Esophagus squamous epithelium (tissue), 5 donors: ENCODE measurements at regions not wholly inside any gene's neighbourhood (a gene's known extent, or its start where the extent isn't known, plus 50 kb on each side); places are given as distances from the start of the nearest gene placed in this dataset.

Experiments used
- DNase-seq: peaks from one replicate; lab custom pipeline; 2025; lab: John Stamatoyannopoulos, UW
- H3K27ac ChIP-seq, 4 donors: fragments of 200-600 bp; sonication (generic); one replicate each; pipeline ENCODE4 v1.5.1; 2016 to 2019; ENCODE audit warnings: mild to moderate bottlenecking in 1 of 4
- H3K27me3 ChIP-seq, 4 donors: fragments of 200-600 bp; sonication (generic); 1 replicate in 3 of 4; 2 replicates in 1 of 4; pipeline versions ENCODE4 v1.5.1 to v1.6.0; 2017 to 2021; ENCODE audit warnings: antibody characterized with exemption in 1 of 4
- H3K36me3 ChIP-seq, 3 donors: fragments of 200-600 bp; sonication (generic); one replicate each; pipeline ENCODE4 v1.5.1; 2016 to 2019
- H3K4me1 ChIP-seq, 3 donors: fragments of 200-600 bp; sonication (generic); one replicate each; pipeline ENCODE4 v1.5.1; 2017 to 2019
- H3K4me3 ChIP-seq, 4 donors: fragments of 200-600 bp; sonication (generic); 1 replicate in 3 of 4; 2 replicates in 1 of 4; pipeline ENCODE4 v1.5.1; 2016 to 2019; ENCODE audit warnings: mild to moderate bottlenecking in 2 of 4, moderate library complexity in 1 of 4
- H3K9me3 ChIP-seq, 3 donors: fragments of 200-600 bp; sonication (generic); one replicate each; pipeline ENCODE4 v1.5.1; 2016 to 2019
- POLR2A ChIP-seq, 4 donors: fragments of 450-650 bp; IDR thresholded peaks; one replicate each; pipeline ENCODE4 v1.6.1; 2017; ENCODE audit warnings: antibody characterized with exemption in 4 of 4, mild to moderate bottlenecking in 4 of 4, moderate library complexity in 3 of 4
- WGBS, 2 donors: methylation state at CpG; one replicate each; pipeline ENCODE4 v1.1.5; 2018; 5-methylcytosine and 5-hydroxymethylcytosine counted together
- intact Hi-C: fragments of 100-400 bp; cut with DNase I; formaldehyde crosslinking; loops from one replicate; pipeline ENCODE4 v1.15.0; 2022
- TF ChIP-seq, protein P1 (sequence below), 6 experiments: fragments of 450-650 bp in 4 of 6; fragments of 200-600 bp in 2 of 6; sonication (generic) in 2 of 6; IDR thresholded peaks; one replicate each; pipeline ENCODE4 v1.5.1; 2016 to 2019; ENCODE audit warnings: antibody characterized with exemption in 6 of 6, mild to moderate bottlenecking in 4 of 6, moderate library complexity in 4 of 6
- donor health status: DM: yes; HTN: yes; CAD: no.

DNA sequence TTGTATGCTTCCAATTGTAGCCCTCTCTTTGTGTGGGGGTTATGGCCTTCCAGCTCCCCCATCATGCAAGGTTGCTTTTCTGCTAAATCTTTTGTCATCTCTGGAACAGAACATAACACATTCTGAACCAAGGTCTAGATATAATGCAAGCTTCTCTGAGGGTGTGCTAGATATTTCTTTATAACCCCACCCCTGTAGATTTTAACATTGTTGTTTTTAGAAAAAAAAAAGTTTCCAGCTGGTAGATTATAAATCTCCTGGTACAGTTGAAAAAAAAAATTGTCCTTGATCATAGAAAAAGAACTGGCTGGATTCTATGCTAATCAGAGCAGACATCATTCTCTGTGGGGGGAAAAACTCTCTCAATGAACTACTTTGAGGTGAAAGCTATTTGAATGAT lies 363.3 kb downstream of the METTL15 start:
- TF ChIP-seq, protein P1, sequence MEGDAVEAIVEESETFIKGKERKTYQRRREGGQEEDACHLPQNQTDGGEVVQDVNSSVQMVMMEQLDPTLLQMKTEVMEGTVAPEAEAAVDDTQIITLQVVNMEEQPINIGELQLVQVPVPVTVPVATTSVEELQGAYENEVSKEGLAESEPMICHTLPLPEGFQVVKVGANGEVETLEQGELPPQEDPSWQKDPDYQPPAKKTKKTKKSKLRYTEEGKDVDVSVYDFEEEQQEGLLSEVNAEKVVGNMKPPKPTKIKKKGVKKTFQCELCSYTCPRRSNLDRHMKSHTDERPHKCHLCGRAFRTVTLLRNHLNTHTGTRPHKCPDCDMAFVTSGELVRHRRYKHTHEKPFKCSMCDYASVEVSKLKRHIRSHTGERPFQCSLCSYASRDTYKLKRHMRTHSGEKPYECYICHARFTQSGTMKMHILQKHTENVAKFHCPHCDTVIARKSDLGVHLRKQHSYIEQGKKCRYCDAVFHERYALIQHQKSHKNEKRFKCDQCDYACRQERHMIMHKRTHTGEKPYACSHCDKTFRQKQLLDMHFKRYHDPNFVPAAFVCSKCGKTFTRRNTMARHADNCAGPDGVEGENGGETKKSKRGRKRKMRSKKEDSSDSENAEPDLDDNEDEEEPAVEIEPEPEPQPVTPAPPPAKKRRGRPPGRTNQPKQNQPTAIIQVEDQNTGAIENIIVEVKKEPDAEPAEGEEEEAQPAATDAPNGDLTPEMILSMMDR (IDR thresholded peaks at IDR 0.05), result no peak
- no peak for TF ChIP-seq POLR2A (IDR thresholded peaks at IDR 0.05)

DNA sequence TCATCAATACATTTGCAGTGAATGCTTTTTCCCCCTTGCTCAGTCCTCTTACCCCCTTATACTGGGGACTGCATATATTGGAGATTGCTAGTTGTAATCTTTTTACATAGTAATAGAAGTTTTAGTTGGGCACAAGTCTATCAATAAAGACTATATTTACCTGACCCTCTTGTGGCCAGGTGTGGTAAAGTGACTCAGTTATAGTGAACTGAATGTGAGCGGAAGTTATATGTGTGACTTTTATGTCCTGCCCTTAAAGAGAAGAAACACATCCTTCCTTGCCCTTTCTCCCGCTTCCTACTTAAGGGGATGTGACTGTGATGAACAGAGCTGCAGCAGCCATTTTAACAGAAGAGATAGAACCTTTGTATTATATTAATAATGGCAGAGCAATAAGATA lies 362.0 kb downstream of the METTL15 start:
- no peak for DNase-seq
- 89 to 96% methylated on average over 2 of the region's 2 CpGs for WGBS, 2 donors
- TF ChIP-seq, protein P1 (IDR thresholded peaks at IDR 0.05), result no peak
- no peak for TF ChIP-seq POLR2A (IDR thresholded peaks at IDR 0.05)

More for the DNA sequence above, 363.3 kb downstream of the METTL15 start:
- no peaks in the 10 kb centered on the region for H3K36me3 ChIP-seq
- no peak overlapping the region for H3K27ac ChIP-seq
- no peaks in the 10 kb centered on the region for H3K9me3 ChIP-seq
- no peaks in the 10 kb centered on the region for H3K4me1 ChIP-seq
- H3K27me3 ChIP-seq, result no peaks in the 10 kb centered on the region
- DNase-seq, result no peak
- intact Hi-C loops, result no loop called here
- H3K4me3 ChIP-seq, result no peak overlapping the region

DNA sequence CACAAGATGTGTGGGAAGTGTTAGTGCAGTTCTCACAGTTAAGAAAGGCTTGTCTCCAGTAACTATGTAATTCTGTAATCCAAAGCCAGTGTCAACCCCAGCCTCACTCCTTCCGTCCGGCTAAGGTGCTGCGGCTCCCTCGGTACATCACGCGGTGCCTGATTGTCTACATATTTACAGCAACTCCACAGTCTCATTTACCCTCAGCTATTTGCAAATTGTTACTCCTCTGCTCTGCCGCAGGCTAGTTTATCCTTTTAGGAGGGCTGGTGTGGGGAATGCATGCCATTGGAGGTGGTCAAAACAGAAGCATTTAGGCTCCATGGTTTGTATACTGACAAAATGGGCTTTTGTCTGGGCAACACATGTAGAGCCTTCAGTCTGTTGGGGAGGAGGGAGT lies 358.3 kb downstream of the METTL15 start:
- no peaks in the 10 kb centered on the region for H3K27me3 ChIP-seq
- H3K4me1 ChIP-seq, result no peaks in the 10 kb centered on the region
- intact Hi-C loops, result no loop called here
- WGBS, 2 donors, result 90 to 100% methylated on average over 7 of the region's 7 CpGs
- TF ChIP-seq, protein P1 (IDR thresholded peaks at IDR 0.05), result no peak
- no peak for TF ChIP-seq POLR2A (IDR thresholded peaks at IDR 0.05)
- no peaks in the 10 kb centered on the region for H3K36me3 ChIP-seq
- no peak overlapping the region for H3K27ac ChIP-seq
- no peak overlapping the region for H3K4me3 ChIP-seq
- no peak for DNase-seq
- no peaks in the 10 kb centered on the region for H3K9me3 ChIP-seq

More for the DNA sequence above, 362.0 kb downstream of the METTL15 start:
- H3K9me3 ChIP-seq, result no peaks in the 10 kb centered on the region
- H3K4me3 ChIP-seq, result no peak overlapping the region
- H3K27me3 ChIP-seq, result no peaks in the 10 kb centered on the region
- H3K27ac ChIP-seq, result no peak overlapping the region
- intact Hi-C loops, result no loop called here
- no peaks in the 10 kb centered on the region for H3K36me3 ChIP-seq
- H3K4me1 ChIP-seq, result no peaks in the 10 kb centered on the region

DNA sequence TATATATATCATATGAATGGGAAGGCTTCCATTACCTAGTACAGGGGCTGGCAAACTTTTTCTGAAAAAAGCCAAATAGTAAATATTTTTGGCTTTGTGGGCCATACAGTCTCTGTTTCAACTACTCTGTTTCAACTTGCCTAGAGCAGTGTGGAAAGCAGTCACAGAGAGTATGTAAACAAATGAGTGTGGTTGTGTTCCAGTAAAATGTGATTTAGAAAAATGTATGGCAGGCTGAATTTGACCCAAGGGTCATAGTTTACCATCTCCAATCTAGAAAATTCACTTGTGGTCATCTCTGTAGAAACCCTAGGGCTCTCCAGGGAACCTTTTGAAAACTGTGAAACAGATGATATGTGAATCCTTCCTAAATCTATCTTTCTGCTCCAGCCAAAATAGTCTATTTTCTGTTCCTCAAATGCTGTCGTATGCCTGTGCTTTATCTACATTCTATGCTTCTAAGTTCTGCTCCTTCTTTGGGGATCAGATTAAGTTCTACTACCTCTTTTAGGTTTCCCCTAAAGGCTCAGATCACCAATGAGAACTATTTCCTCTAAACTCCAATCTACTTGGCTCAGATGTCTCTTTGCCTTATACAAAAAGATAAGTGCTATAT lies 356.2 kb downstream of the METTL15 start:
- no peaks in the 10 kb centered on the region for H3K4me1 ChIP-seq
- no peaks in the 10 kb centered on the region for H3K27me3 ChIP-seq
- no peaks in the 10 kb centered on the region for H3K9me3 ChIP-seq
- no peaks in the 10 kb centered on the region for H3K36me3 ChIP-seq
- 0 to 23% methylated on average over 1 of the region's 1 CpG for WGBS, 2 donors
- no peak overlapping the region for H3K4me3 ChIP-seq
- no peak for TF ChIP-seq POLR2A (IDR thresholded peaks at IDR 0.05)
- TF ChIP-seq, protein P1 (IDR thresholded peaks at IDR 0.05), result no peak
- no peak for DNase-seq
- H3K27ac ChIP-seq, result no peak overlapping the region
- intact Hi-C loops, result no loop called here

DNA sequence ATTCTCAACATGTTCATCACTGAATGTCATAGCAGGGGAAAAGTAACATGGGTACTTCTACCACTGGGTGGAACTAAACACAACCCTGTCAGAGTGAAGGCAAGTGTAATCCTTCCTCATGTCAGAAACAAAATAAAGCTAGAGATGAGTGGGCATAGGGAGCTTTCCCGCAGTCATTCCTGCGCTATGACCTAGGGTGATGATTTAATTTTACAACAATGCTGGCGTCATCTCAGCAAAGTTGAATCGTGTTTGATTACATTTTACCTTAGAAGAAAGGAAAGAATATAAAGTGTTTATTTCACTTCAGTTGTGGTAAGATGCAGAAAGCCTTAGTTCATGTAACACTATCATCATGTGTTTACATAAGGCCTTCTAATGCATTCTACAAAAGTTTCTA lies 355.6 kb downstream of the METTL15 start:
- no peaks in the 10 kb centered on the region for H3K36me3 ChIP-seq
- no peaks in the 10 kb centered on the region for H3K9me3 ChIP-seq
- H3K4me1 ChIP-seq, result no peaks in the 10 kb centered on the region
- DNase-seq, result no peak
- H3K27ac ChIP-seq, result no peak overlapping the region
- no peak overlapping the region for H3K4me3 ChIP-seq
- WGBS, 2 donors, result 61 to 74% methylated on average over 4 of the region's 4 CpGs
- intact Hi-C loops, result no loop called here
- H3K27me3 ChIP-seq, result no peaks in the 10 kb centered on the region
- TF ChIP-seq POLR2A (IDR thresholded peaks at IDR 0.05), result no peak
- TF ChIP-seq, protein P1 (IDR thresholded peaks at IDR 0.05), result no peak
